Left lobe of liver (tissue), 2 donors: ENCODE measurements at regions not wholly inside any gene's neighbourhood (a gene's known extent, or its start where the extent isn't known, plus 50 kb on each side); places are given as distances from the start of the nearest gene placed in this dataset.
"Not testable (repeated sequence)": the region's sequence is repeated elsewhere in the genome, so short reads cannot be mapped to it uniquely, and the experiment has no call there.

Experiments
- ATAC-seq: fragments of 200-7000 bp; cut with Tn5 transposase; one replicate; pipeline ENCODE4 v1.9.1; 2020; ENCODE audit warnings: mild to moderate bottlenecking, moderate library complexity
- DNase-seq: peaks from one replicate; pipeline ENCODE4 v3.0.0-alpha.2; 2020; ENCODE audit warnings: low spot score
- donor health status: DM: no; HTN: no; CAD: no; lungs with moderate emphysema.
- donor health status: DM: no; HTN: yes; CAD: no.

GRCh38 chr5:163569284-163569683 is 63.9 kb downstream of the MAT2B start:
- ATAC-seq (no peak), DNase-seq (no peak)

- ATAC-seq = no peak
- DNase-seq = no peak
Observed at GRCh38 chr5:163571744-163572143, 66.3 kb downstream of the MAT2B start.

GRCh38 chr5:163574472-163575440 is 69.3 kb downstream of the MAT2B start:
- ATAC-seq = no peak
- no peak for DNase-seq

GRCh38 chr5:163578652-163579051 is 73.2 kb downstream of the MAT2B start:
- ATAC-seq = no peak
- DNase-seq = no peak

- no peak for DNase-seq
- no peak for ATAC-seq
Observed at GRCh38 chr5:163579729-163580128, 74.3 kb downstream of the MAT2B start.

GRCh38 chr5:163580516-163580915 is 75.1 kb downstream of the MAT2B start:
- DNase-seq (no peak), ATAC-seq (no peak)

GRCh38 chr5:163583491-163584153 is 78.2 kb downstream of the MAT2B start:
- ATAC-seq, DNase-seq: not testable (repeated sequence)

DNA sequence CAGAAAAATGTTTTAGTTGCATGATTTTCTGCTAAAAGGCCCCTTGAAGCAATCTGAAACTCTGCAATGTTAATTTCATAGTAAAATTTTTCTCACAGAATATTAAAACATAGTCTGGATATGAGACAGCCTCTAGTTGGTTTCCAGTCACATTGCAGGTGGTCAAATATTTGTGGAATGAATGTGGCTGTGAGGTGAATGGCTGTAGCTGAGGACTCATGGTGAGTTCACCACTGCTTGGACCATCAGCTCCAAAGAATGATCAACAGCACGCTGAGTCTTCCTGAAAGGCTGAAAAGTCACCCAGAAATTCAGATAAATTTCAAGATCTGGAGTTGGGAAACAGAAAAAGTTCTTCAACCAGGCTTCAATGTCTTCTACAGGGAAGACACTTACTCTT is 79.8 kb downstream of the MAT2B start:
- DNase-seq (no peak), ATAC-seq (no peak)

DNA sequence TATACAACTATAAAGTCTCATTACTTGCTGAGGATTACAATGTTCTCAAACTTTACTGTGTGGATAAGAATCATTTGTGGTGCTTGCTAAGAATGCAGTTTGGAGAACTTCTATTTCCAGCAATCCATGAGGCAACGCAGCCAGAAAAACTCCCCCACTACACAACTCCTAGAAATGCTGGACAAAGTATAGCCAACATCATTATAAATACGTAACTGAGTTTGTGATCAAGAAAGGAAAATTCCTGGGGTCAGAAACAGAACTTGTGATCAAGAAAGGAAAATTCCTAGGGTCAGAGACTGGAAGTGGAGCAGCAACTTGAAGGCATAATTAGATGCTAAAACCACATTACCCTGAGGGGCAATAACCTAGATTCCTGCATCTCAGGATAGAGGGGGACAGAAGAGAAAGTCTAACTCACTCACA is 81.1 kb downstream of the MAT2B start:
- ATAC-seq (no peak), DNase-seq (no peak)

DNA sequence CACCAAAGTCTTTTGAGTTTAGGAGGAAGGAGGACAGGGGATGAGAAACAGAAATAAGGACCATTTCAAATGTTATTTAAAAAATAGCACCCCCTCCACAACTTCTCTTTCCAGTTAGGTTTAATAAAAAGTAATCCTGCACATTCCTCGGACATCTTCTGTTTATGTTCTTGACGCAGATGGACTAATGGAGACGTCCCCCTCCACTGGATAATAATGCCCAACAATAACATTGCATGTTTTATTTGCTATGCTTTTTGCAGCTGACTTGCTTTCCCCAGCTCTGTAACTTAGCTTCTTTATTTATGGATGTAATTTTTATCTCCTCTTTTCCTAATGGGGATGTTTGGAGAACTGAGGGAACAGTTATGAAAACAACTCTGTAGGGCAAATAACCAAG is 89.5 kb downstream of the MAT2B start:
- DNase-seq (no peak), ATAC-seq (no peak)

GRCh38 chr5:163595932-163596607 is 90.7 kb downstream of the MAT2B start:
- ATAC-seq (no peak), DNase-seq (no peak)

DNA sequence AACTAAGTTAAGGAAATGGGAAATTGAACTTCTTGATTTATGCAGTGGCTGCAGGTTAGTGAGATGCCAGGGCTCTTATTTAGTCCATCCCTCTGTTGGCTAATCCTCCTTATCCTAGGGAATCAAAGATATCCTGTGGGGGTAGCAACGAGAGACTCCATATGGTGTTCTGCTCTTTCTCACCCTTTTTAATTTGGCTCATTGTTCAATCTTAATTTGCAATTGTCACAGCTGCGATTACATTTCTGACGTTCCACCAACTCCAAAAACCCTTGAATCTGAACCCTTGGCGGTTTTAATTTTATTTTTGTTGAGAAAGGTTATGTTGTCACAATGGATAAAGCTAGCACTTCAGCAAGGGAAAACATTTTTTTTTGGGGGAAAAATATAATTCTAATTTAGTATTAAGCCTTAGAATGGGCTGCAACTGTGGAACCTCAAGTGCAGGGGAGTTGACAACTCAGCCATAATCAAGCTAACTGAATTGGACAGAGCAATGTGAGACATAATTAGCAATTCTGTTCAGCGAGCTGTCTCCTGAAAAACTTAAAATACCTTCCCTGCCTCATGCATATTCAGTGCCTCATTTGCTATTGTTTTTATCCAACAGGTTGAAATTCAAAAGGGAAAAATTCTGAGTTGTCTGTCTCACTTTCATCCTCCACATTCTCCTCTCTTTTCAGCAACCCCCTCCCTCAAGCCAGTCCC is 91.3 kb downstream of the MAT2B start:
- DNase-seq (no peak), ATAC-seq (no peak)

GRCh38 chr5:163604013-163604412 is 98.6 kb downstream of the MAT2B start:
- DNase-seq (no peak), ATAC-seq (no peak)

DNA sequence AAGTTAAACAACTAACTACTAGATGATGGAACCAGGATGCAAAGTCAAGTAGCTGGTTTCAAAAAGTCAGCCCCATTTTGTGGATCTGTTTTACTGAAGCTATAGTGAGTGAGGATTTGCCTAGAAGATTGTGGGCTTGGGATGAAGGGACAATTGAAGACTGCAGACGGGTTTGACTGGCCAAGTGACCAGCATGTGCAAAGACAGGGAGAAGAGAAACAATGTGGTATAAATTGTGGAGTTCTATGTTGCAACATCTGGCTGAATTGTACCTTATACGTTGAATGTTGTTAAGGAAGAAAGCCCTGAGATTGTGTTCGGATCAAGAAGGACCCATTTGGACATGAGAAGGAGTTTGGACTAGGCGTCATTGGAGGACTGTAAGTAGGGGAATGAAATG is 101.8 kb downstream of the MAT2B start:
- no peak for ATAC-seq
- DNase-seq = no peak

- no peak for ATAC-seq
- DNase-seq = no peak
Observed at GRCh38 chr5:163608621-163609020, 103.2 kb downstream of the MAT2B start.

GRCh38 chr5:163609910-163610309 is 104.5 kb downstream of the MAT2B start:
- no peak for DNase-seq
- ATAC-seq = no peak

DNA sequence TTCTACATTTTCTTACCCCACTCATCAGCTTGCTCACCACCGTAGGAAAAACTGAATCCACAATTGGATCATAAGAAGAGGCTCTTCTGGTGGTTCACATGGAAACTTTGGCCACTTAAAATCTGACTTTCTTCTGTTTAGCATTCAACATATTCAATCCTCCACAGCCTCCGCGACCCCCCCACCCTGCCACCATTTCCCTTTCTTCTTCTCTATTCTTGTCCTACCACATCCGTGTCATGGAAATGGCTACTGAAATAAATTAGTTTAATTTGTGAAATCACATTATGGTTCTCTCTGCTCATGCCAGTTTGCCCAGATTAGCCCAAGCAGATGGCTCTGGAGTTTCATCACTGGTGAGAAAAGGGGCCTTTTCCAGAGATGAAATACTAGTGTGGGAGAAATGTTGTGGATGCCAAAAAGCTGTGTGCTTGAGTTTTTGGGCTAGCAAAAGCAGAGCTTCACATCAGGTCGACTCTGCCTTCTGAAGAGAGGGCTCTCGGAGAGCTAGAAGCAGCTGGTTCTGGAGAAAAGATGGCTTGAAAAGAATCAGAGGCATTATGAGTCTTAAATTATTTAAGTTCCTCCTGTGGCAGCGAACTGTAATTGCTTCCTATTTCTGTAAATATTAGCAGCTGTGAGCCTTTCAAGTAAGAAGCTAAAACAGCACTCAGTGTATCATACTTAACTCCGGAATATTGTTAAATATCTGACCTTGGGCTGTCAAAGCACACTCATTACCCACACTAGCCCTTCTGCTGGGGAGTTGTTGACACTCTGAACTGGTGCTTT is 107.1 kb downstream of the MAT2B start:
- DNase-seq (no peak), ATAC-seq (no peak)

GRCh38 chr5:163613150-163613442 is 107.7 kb downstream of the MAT2B start:
- no peak for DNase-seq
- no peak for ATAC-seq

DNA sequence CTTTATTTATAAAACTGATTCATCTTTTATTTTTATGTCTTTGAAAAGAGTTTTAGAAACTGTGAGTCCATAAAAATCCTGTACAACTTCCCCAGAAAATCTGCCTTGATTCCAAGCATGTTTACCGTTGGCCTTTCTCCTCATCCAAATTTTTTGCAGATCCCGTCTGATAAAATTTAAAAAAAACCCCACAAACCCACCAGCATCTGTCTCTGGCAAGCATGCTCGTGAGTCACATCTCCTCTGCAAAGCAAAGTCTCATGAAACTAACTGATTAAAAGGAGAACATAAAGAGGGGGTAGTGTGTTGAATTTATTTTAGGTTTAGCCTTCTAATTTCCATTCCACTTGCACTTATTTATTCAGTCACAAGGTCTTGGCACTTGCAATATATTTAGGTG is 109.4 kb downstream of the MAT2B start:
- DNase-seq (no peak), ATAC-seq (no peak)

- DNase-seq (no peak), ATAC-seq (no peak)
Observed at GRCh38 chr5:163619273-163619934, 114.0 kb downstream of the MAT2B start.
